Stomach (tissue), 4 donors: ENCODE measurements at regions not wholly inside any gene's neighbourhood (a gene's known extent, or its start where the extent isn't known, plus 50 kb on each side); places are given as distances from the start of the nearest gene placed in this dataset.

ENCODE experiments used
- CTCF ChIP-seq, 7 experiments: fragments of 450-650 bp in 4 of 7; fragments of 200-600 bp in 3 of 7; sonication (generic) in 3 of 7; IDR thresholded peaks; one replicate each; pipeline ENCODE4 v1.5.1; 2016 to 2019; ENCODE audit warnings: antibody characterized with exemption in 7 of 7, control low read depth in 2 of 7, mild to moderate bottlenecking in 1 of 7
- EP300 ChIP-seq: sonication (generic); formaldehyde crosslinking; IDR thresholded peaks from one replicate; pipeline ENCODE4 v1.6.1; 2017; ENCODE audit warnings: antibody characterized with exemption
- POLR2A ChIP-seq, 4 donors: fragments of 450-650 bp; IDR thresholded peaks; one replicate each; pipeline ENCODE4 v1.6.1; 2016; ENCODE audit warnings: antibody characterized with exemption in 4 of 4, control low read depth in 2 of 4, mild to moderate bottlenecking in 1 of 4, moderate library complexity in 1 of 4
- POLR2AphosphoS5 ChIP-seq, 3 donors: sonication (generic); formaldehyde crosslinking; IDR thresholded peaks; one replicate each; pipeline ENCODE4 v1.6.1; 2016; ENCODE audit warnings: antibody characterized with exemption in 3 of 3

- TF ChIP-seq CTCF (IDR thresholded peaks at IDR 0.05) (no peak), POLR2A (IDR thresholded peaks at IDR 0.05) (no peak), POLR2AphosphoS5 (IDR thresholded peaks at IDR 0.05) (no peak), EP300 (no peak)
Observed at GRCh38 chr4:131547506-131547981, 1601.5 kb upstream of the PCDH10 start.
